Endothelial cell (in vitro differentiated cells): ENCODE measurements at regions not wholly inside any gene's neighbourhood (a gene's known extent, or its start where the extent isn't known, plus 50 kb on each side); places are given as distances from the start of the nearest gene placed in this dataset.

Experiments used
- DNase-seq: peaks from one replicate; pipeline ENCODE4 v3.0.0; 2021; ENCODE audit warnings: low spot score
- H3K27ac Mint-ChIP-seq: one replicate; pipeline ENCODE4 v1.8.0; 2021; ENCODE audit warnings: mixed read lengths, inconsistent platforms; ENCODE audit not compliant: unreplicated experiment
- H3K27me3 Mint-ChIP-seq: one replicate; pipeline ENCODE4 v1.8.0; 2021; ENCODE audit warnings: mild to moderate bottlenecking, moderate library complexity, mixed read lengths, inconsistent platforms; ENCODE audit not compliant: unreplicated experiment
- H3K36me3 Mint-ChIP-seq: one replicate; pipeline ENCODE4 v1.8.0; 2021; ENCODE audit warnings: mild to moderate bottlenecking, low read depth, mixed read lengths, inconsistent platforms; ENCODE audit not compliant: unreplicated experiment
- H3K4me1 Mint-ChIP-seq: one replicate; pipeline ENCODE4 v1.8.0; 2021; ENCODE audit warnings: mild to moderate bottlenecking, mixed read lengths, inconsistent platforms; ENCODE audit not compliant: unreplicated experiment
- H3K4me3 Mint-ChIP-seq: one replicate; pipeline ENCODE4 v1.8.0; 2021; ENCODE audit warnings: mild to moderate bottlenecking, mixed read lengths, inconsistent platforms; ENCODE audit not compliant: unreplicated experiment
- H3K9me3 Mint-ChIP-seq: one replicate; pipeline ENCODE4 v1.8.0; 2021; ENCODE audit warnings: mixed read lengths, inconsistent platforms; ENCODE audit not compliant: unreplicated experiment
- TF ChIP-seq, protein P1 (sequence below): fragments of 200-600 bp; sonication (generic); IDR thresholded peaks from one replicate; pipeline ENCODE4 v1.5.0; 2021; ENCODE audit warnings: antibody characterized with exemption; ENCODE audit not compliant: unreplicated experiment

DNA sequence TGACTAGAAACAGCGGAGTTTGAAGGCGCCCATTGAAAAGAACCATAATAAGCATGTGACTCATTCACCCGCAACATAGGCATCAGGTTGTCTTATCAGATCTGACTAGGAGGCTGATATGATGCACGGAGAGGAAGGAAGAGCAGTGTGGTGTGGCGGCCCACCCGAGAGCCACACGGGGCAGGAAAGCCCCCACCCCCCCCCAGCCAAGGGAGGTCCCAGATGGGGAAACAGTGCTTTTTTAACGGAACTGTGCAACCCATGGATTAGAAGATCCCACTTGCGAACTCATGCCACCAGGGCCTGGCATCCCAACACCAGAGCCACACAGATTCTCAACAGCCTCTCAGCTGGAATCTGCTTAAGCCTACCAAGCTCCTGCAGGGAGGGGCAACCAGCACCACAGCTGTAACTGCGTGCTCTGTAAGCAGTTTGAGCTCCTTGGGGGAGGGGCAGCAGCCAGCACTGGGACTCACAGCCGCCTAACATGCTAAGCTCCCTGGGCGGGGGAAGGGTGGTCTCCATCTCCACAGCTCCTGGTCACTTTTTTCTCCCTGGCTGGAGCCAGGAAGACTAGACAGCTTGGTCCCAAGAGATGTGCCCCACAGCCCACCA, 466.2 kb downstream of the PDGFC start:
- TF ChIP-seq, protein P1, sequence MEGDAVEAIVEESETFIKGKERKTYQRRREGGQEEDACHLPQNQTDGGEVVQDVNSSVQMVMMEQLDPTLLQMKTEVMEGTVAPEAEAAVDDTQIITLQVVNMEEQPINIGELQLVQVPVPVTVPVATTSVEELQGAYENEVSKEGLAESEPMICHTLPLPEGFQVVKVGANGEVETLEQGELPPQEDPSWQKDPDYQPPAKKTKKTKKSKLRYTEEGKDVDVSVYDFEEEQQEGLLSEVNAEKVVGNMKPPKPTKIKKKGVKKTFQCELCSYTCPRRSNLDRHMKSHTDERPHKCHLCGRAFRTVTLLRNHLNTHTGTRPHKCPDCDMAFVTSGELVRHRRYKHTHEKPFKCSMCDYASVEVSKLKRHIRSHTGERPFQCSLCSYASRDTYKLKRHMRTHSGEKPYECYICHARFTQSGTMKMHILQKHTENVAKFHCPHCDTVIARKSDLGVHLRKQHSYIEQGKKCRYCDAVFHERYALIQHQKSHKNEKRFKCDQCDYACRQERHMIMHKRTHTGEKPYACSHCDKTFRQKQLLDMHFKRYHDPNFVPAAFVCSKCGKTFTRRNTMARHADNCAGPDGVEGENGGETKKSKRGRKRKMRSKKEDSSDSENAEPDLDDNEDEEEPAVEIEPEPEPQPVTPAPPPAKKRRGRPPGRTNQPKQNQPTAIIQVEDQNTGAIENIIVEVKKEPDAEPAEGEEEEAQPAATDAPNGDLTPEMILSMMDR = no peak
- Mint-ChIP-seq H3K4me1 (no peaks in the 10 kb centered on the region), H3K27ac (no peak overlapping the region), H3K36me3 (no peaks in the 10 kb centered on the region), H3K9me3 (no peaks in the 10 kb centered on the region), H3K4me3 (no peak overlapping the region), H3K27me3 (no peaks in the 10 kb centered on the region)
- no peak for DNase-seq

DNA sequence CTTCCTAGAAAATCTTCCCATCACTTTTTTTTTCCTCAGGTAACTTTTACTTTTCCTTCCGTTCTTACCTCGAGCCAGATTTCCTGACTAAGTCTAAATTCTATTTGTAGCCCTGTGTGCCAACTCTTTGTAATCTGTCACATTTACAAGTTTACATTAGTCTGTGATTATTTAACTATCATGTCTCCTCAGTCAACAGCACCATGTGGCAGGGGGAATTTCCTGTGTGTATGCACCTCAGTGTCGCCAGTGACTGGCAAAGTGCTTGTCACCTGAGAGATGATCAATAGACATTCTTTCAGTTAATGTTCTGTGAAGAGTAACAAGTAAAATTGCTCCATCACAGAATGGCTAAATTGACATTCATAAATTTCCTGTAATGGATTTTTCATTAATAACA, 468.5 kb downstream of the PDGFC start:
- DNase-seq = no peak
- Mint-ChIP-seq H3K27me3 (no peaks in the 10 kb centered on the region), H3K9me3 (no peaks in the 10 kb centered on the region), H3K27ac (no peak overlapping the region), H3K4me1 (no peaks in the 10 kb centered on the region), H3K4me3 (no peak overlapping the region), H3K36me3 (no peaks in the 10 kb centered on the region)
- TF ChIP-seq, protein P1 = no peak

DNA sequence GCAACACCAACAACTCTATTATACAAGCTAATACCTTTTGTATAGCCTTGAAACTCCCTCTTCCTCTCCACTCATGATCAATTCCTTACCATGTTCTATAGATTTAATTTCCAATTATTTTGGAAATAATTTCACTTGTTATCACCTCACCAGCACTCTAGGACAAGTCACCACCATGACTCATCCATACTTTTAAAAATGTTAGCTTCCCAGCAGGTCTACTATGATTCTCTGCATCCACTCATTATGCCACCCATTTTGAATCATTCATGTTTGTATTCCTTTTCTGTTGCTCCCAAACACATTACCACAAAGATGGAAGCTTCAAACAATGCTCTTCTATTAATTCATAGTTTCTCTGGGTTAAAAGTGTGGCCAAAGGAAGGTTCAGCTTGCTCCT, 469.6 kb downstream of the PDGFC start:
- DNase-seq = no peak
- Mint-ChIP-seq H3K27ac (no peak overlapping the region), H3K36me3 (no peaks in the 10 kb centered on the region), H3K9me3 (no peaks in the 10 kb centered on the region), H3K4me3 (no peak overlapping the region), H3K27me3 (no peaks in the 10 kb centered on the region), H3K4me1 (no peaks in the 10 kb centered on the region)
- TF ChIP-seq, protein P1 = no peak

DNA sequence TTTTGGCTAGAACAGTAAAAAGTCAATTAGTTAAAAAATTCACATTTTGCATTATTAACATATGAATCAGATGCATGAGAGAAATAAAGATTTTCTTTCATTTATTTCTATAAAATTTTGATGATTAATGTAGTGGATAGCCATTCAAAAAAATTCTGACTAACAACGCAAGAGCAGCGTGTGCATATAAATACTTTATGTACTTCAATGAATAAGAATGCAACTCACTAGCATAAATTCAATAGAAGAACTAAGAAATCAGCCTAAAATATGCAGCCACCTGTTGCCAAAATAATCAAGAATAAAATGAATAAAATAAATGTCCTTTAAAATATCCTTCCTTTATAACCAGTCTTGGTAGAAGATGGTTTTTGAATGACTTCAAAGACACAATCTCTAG, 471.9 kb downstream of the PDGFC start:
- H3K27me3 Mint-ChIP-seq = no peaks in the 10 kb centered on the region
- TF ChIP-seq, protein P1 = no peak
- no peaks in the 10 kb centered on the region for H3K4me1 Mint-ChIP-seq
- no peaks in the 10 kb centered on the region for H3K9me3 Mint-ChIP-seq
- no peak overlapping the region for H3K4me3 Mint-ChIP-seq
- DNase-seq = no peak
- no peak overlapping the region for H3K27ac Mint-ChIP-seq
- H3K36me3 Mint-ChIP-seq = no peaks in the 10 kb centered on the region

DNA sequence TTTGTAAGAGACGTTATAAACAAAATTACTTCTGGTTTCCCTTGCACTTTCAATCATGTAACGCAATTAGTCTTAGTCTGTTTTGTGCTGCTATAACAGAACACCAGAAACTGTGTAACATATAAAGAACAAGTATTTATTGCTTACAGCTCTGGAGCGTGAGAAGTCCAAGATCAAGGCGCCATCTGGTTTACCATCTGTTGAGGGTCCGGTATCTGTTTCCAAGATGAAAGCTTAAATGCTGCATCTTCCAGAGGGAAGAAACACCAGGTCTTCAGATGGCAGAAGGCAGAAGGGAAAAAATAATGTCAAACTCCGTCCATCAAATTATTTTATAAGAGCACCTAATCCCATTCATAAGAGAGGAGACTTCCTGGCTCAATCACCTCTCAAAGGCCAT, 474.1 kb downstream of the PDGFC start:
- DNase-seq = no peak
- no peak overlapping the region for H3K4me3 Mint-ChIP-seq
- TF ChIP-seq, protein P1 = no peak
- no peaks in the 10 kb centered on the region for H3K36me3 Mint-ChIP-seq
- no peaks in the 10 kb centered on the region for H3K27me3 Mint-ChIP-seq
- no peaks in the 10 kb centered on the region for H3K9me3 Mint-ChIP-seq
- no peak overlapping the region for H3K27ac Mint-ChIP-seq
- H3K4me1 Mint-ChIP-seq = no peaks in the 10 kb centered on the region
